Ishikawa (cell line): ENCODE measurements at regions not wholly inside any gene's neighbourhood (a gene's known extent, or its start where the extent isn't known, plus 50 kb on each side); places are given as distances from the start of the nearest gene placed in this dataset.

Experiments used
- CEBPB ChIP-seq: IDR thresholded peaks from 2 replicates; pipeline ENCODE4 v1.6.1; 2012
- CREB1 ChIP-seq: IDR thresholded peaks from 2 replicates; pipeline ENCODE4 v1.6.1; 2012; ENCODE audit warnings: low read depth
- EGR1 ChIP-seq: IDR thresholded peaks from 2 replicates; pipeline ENCODE4 v1.6.1; 2012
- EP300 ChIP-seq: IDR thresholded peaks from 2 replicates; pipeline ENCODE4 v1.6.1; 2012; ENCODE audit warnings: borderline replicate concordance
- FOXM1 ChIP-seq: IDR thresholded peaks from 2 replicates; pipeline ENCODE4 v1.6.1; 2012; ENCODE audit warnings: low read depth, borderline replicate concordance
- MAX ChIP-seq: IDR thresholded peaks from 2 replicates; pipeline ENCODE4 v1.6.1; 2012
- NFIC ChIP-seq: IDR thresholded peaks from 2 replicates; pipeline ENCODE4 v1.6.1; 2012
- RAD21 ChIP-seq: IDR thresholded peaks from 2 replicates; pipeline ENCODE4 v1.6.1; 2012; ENCODE audit warnings: low read depth
- REST ChIP-seq: IDR thresholded peaks from 2 replicates; pipeline ENCODE4 v1.6.1; 2012; ENCODE audit warnings: low read depth, mild to moderate bottlenecking
- TAF1 ChIP-seq: IDR thresholded peaks from 2 replicates; pipeline ENCODE4 v1.6.1; 2012; ENCODE audit warnings: low read depth, mild to moderate bottlenecking
- TCF12 ChIP-seq: IDR thresholded peaks from 2 replicates; pipeline ENCODE4 v1.6.1; 2012; ENCODE audit warnings: low read depth
- TEAD4 ChIP-seq: IDR thresholded peaks from 2 replicates; pipeline ENCODE4 v1.6.1; 2012
- USF1 ChIP-seq: IDR thresholded peaks from 2 replicates; pipeline ENCODE4 v1.6.1; 2012
- YY1 ChIP-seq: IDR thresholded peaks from 2 replicates; pipeline ENCODE4 v1.6.1; 2012; ENCODE audit warnings: low read depth
- ZBTB7A ChIP-seq: IDR thresholded peaks from 2 replicates; pipeline ENCODE4 v1.6.1; 2012; ENCODE audit warnings: low read depth

GRCh38 chr10:130652544-130652943 is 516.4 kb downstream of the GLRX3 start:
- no peak for TF ChIP-seq FOXM1
- no peak for TF ChIP-seq MAX

- TF ChIP-seq YY1 (no peak), EP300 (no peak), NFIC (no peak), REST (no peak), FOXM1 (no peak), TCF12 (no peak), RAD21 (no peak), USF1 (no peak), CREB1 (no peak)
Measured at GRCh38 chr10:130652964-130653578, 516.9 kb downstream of the GLRX3 start.

- no peak for TF ChIP-seq REST
- no peak for TF ChIP-seq EP300
- TF ChIP-seq YY1: no peak
- no peak for TF ChIP-seq TCF12
- no peak for TF ChIP-seq CEBPB
- TF ChIP-seq RAD21: no peak
- TF ChIP-seq USF1: no peak
- no peak for TF ChIP-seq CREB1
- no peak for TF ChIP-seq NFIC
- no peak for TF ChIP-seq MAX
- TF ChIP-seq TEAD4: no peak
- no peak for TF ChIP-seq EGR1
- TF ChIP-seq TAF1: no peak
- TF ChIP-seq ZBTB7A: no peak
- TF ChIP-seq FOXM1: no peak
Measured at GRCh38 chr10:130654726-130655125, 518.5 kb downstream of the GLRX3 start.

- TF ChIP-seq EGR1: no peak
- TF ChIP-seq RAD21: no peak
- no peak for TF ChIP-seq CEBPB
Measured at GRCh38 chr10:130655313-130656186, 519.4 kb downstream of the GLRX3 start.

GRCh38 chr10:130656187-130656575 is 520.0 kb downstream of the GLRX3 start:
- TF ChIP-seq EGR1: no peak
- no peak for TF ChIP-seq MAX
- TF ChIP-seq YY1: no peak
- TF ChIP-seq TCF12: no peak
- no peak for TF ChIP-seq USF1
- TF ChIP-seq ZBTB7A: no peak
- TF ChIP-seq TEAD4: no peak
- no peak for TF ChIP-seq TAF1
- no peak for TF ChIP-seq NFIC
- TF ChIP-seq REST: no peak
- TF ChIP-seq RAD21: no peak
- no peak for TF ChIP-seq CREB1
- no peak for TF ChIP-seq EP300
- TF ChIP-seq CEBPB: no peak
- no peak for TF ChIP-seq FOXM1
